Ovary (tissue), 3 donors: ENCODE measurements at regions not wholly inside any gene's neighbourhood (a gene's known extent, or its start where the extent isn't known, plus 50 kb on each side); places are given as distances from the start of the nearest gene placed in this dataset.

Experiments used
- EP300 ChIP-seq: sonication (generic); formaldehyde crosslinking; IDR thresholded peaks from one replicate; pipeline ENCODE4 v1.6.1; 2017; ENCODE audit warnings: antibody characterized with exemption
- POLR2A ChIP-seq: fragments of 450-650 bp; IDR thresholded peaks from one replicate; pipeline ENCODE4 v1.6.1; 2017; ENCODE audit warnings: antibody characterized with exemption, mild to moderate bottlenecking, moderate library complexity
- TF ChIP-seq, protein P1 (sequence below), 3 donors: fragments of 450-650 bp in 2 of 3; fragments of 200-600 bp in 1 of 3; IDR thresholded peaks; one replicate each; pipeline versions ENCODE4 v1.5.1 to v1.8.0; 2016 to 2022; ENCODE audit warnings: antibody characterized with exemption in 3 of 3, mild to moderate bottlenecking in 1 of 3
- donor health status: DM: no; HTN: no; CAD: no.

DNA sequence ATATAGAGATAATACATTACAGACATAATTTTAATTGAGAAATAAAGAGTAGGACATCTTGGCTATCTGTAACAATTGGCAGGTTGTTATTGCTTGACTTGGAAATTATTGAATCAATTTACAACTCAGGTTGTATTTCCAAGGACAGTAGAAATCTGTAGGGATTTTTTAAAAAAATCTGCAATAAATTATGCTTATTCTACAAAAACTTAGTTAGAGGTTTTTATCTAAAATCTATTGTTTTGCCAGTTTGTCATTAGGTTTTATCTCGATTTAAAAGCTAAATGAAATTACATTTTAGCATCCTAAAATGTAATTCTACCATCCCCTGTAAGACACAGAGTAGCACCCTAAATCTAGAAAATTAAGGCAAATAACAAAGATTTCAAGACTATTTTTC lies 408.8 kb downstream of the COL11A1 start:
- TF ChIP-seq EP300: no peak
- TF ChIP-seq POLR2A: no peak
- TF ChIP-seq, protein P1, sequence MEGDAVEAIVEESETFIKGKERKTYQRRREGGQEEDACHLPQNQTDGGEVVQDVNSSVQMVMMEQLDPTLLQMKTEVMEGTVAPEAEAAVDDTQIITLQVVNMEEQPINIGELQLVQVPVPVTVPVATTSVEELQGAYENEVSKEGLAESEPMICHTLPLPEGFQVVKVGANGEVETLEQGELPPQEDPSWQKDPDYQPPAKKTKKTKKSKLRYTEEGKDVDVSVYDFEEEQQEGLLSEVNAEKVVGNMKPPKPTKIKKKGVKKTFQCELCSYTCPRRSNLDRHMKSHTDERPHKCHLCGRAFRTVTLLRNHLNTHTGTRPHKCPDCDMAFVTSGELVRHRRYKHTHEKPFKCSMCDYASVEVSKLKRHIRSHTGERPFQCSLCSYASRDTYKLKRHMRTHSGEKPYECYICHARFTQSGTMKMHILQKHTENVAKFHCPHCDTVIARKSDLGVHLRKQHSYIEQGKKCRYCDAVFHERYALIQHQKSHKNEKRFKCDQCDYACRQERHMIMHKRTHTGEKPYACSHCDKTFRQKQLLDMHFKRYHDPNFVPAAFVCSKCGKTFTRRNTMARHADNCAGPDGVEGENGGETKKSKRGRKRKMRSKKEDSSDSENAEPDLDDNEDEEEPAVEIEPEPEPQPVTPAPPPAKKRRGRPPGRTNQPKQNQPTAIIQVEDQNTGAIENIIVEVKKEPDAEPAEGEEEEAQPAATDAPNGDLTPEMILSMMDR (IDR thresholded peaks at IDR 0.05): no peak
